ENCODE measurements at regions not wholly inside any gene's neighbourhood (a gene's known extent, or its start where the extent isn't known, plus 50 kb on each side); places are given as distances from the start of the nearest gene placed in this dataset.
"Not testable (repeated sequence)": the region's sequence is repeated elsewhere in the genome, so short reads cannot be mapped to it uniquely, and the experiment has no call there.

- DNase-seq (no peak), ATAC-seq (no peak)
Observed at GRCh38 chr16:88128556-88128955, 177.3 kb downstream of the BANP start.

- not testable (repeated sequence) for ATAC-seq, DNase-seq
Observed at GRCh38 chr16:88129133-88129532, 177.9 kb downstream of the BANP start.

- no peak for DNase-seq
- no peak for ATAC-seq
Observed at GRCh38 chr16:88130016-88130415, 178.8 kb downstream of the BANP start.

GRCh38 chr16:88130681-88131080, 179.4 kb downstream of the BANP start:
- ATAC-seq (no peak), DNase-seq (no peak)

GRCh38 chr16:88131256-88131655, 180.0 kb downstream of the BANP start:
- DNase-seq, result no peak
- no peak for ATAC-seq

GRCh38 chr16:88131966-88132365, 180.7 kb downstream of the BANP start:
- ATAC-seq (no peak), DNase-seq (no peak)

GRCh38 chr16:88132836-88133506, 181.7 kb downstream of the BANP start:
- ATAC-seq (no peak), DNase-seq (no peak)

- ATAC-seq (no peak), DNase-seq (no peak)
Observed at GRCh38 chr16:88133507-88133843, 182.2 kb downstream of the BANP start.

- DNase-seq, ATAC-seq: not testable (repeated sequence)
Observed at GRCh38 chr16:88134172-88134898, 183.1 kb downstream of the BANP start.

- ATAC-seq, DNase-seq: not testable (repeated sequence)
Observed at GRCh38 chr16:88134899-88135682, 183.9 kb downstream of the BANP start.

GRCh38 chr16:88136211-88136713, 185.0 kb downstream of the BANP start:
- ATAC-seq, result not testable (repeated sequence)

GRCh38 chr16:88136939-88137338, 185.7 kb downstream of the BANP start:
- ATAC-seq, DNase-seq: not testable (repeated sequence)

More at GRCh38 chr16:88136211-88136713, 185.0 kb downstream of the BANP start:
- not testable (repeated sequence) for DNase-seq

GRCh38 chr16:88139141-88139540, 187.9 kb downstream of the BANP start:
- ATAC-seq, DNase-seq: not testable (repeated sequence)

- not testable (repeated sequence) for ATAC-seq, DNase-seq
Observed at GRCh38 chr16:88140195-88140594, 189.0 kb downstream of the BANP start.

GRCh38 chr16:88141580-88141979, 190.3 kb downstream of the BANP start:
- ATAC-seq (no peak), DNase-seq (no peak)

- ATAC-seq, DNase-seq: not testable (repeated sequence)
Observed at GRCh38 chr16:88142056-88142935, 191.1 kb downstream of the BANP start.

GRCh38 chr16:88143122-88144027, 192.1 kb downstream of the BANP start:
- DNase-seq, result not testable (repeated sequence)

GRCh38 chr16:88144028-88144511, 192.8 kb downstream of the BANP start:
- no peak for DNase-seq
- no peak for ATAC-seq

More at GRCh38 chr16:88143122-88144027, 192.1 kb downstream of the BANP start:
- not testable (repeated sequence) for ATAC-seq

- ATAC-seq, result not testable (repeated sequence)
Observed at GRCh38 chr16:88145376-88145775, 194.1 kb downstream of the BANP start.

GRCh38 chr16:88145824-88146405, 194.7 kb downstream of the BANP start:
- DNase-seq, ATAC-seq: not testable (repeated sequence)

More at GRCh38 chr16:88145376-88145775, 194.1 kb downstream of the BANP start:
- not testable (repeated sequence) for DNase-seq

Measured in stimulated activated naive CD8-positive, alpha-beta T cell treated with anti-CD3 and anti-CD28 coated beads, Interleukin-15, Interleukin-2, amounts not matched to agents 100 U/mL and 50 U/mL, for 24 hours (primary cell).